MCF 10A (cell line): ENCODE measurements at regions not wholly inside any gene's neighbourhood (a gene's known extent, or its start where the extent isn't known, plus 50 kb on each side); places are given as distances from the start of the nearest gene placed in this dataset.

Source experiments
- BruUV-seq: library from RNA; stranded (reverse); fragments of 400-500 nt; replicated peaks from 2 replicates; lab custom pipeline; 2021; lab: Mats Ljungman, UMichigan
- CTCF ChIA-PET: fragments of 300-600 bp; sonication (Branson Sonifier 250); formaldehyde crosslinking; extraction: SDS; loops from one replicate; lab custom pipeline; 2021; ENCODE audit warnings: antibody characterized with exemption, inconsistent platforms; lab: Yijun Ruan, JAX
- POLR2A ChIA-PET: fragments of 300-600, 350-650 bp; sonication (Branson Sonifier 250); formaldehyde crosslinking; extraction: SDS; loops from one replicate; lab custom pipeline; 2020; ENCODE audit warnings: antibody characterized with exemption, inconsistent platforms; lab: Yijun Ruan, JAX
- DNase-seq: peaks from one replicate; pipeline ENCODE4 v3.0.0-alpha.2; 2018; ENCODE audit not compliant: unreplicated experiment
- H3K27ac Mint-ChIP-seq: one replicate; pipeline ENCODE4 v1.8.0; 2022; ENCODE audit warnings: mild to moderate bottlenecking, low read depth, mixed read lengths; ENCODE audit not compliant: unreplicated experiment
- H3K27me3 Mint-ChIP-seq: one replicate; pipeline ENCODE4 v1.8.0; 2022; ENCODE audit warnings: mixed read lengths; ENCODE audit not compliant: insufficient read depth, unreplicated experiment
- H3K36me3 Mint-ChIP-seq: one replicate; pipeline ENCODE4 v1.8.0; 2022; ENCODE audit warnings: mild to moderate bottlenecking, moderate library complexity, mixed read lengths; ENCODE audit not compliant: insufficient read depth, unreplicated experiment
- H3K4me1 Mint-ChIP-seq: one replicate; pipeline ENCODE4 v1.8.0; 2022; ENCODE audit warnings: mixed read lengths; ENCODE audit not compliant: insufficient read depth, unreplicated experiment
- H3K4me3 Mint-ChIP-seq: one replicate; pipeline ENCODE4 v1.8.0; 2022; ENCODE audit warnings: mild to moderate bottlenecking, moderate library complexity, mixed read lengths; ENCODE audit not compliant: unreplicated experiment
- H3K9me3 Mint-ChIP-seq: one replicate; pipeline ENCODE4 v1.8.0; 2022; ENCODE audit warnings: mixed read lengths; ENCODE audit not compliant: unreplicated experiment
- CTCF ChIP-seq: fragments of 200-600 bp; IDR thresholded peaks from one replicate; pipeline ENCODE4 v1.8.0; 2022; ENCODE audit warnings: antibody characterized with exemption, mild to moderate bottlenecking; ENCODE audit not compliant: unreplicated experiment
- intact Hi-C: fragments of 100-400 bp; cut with micrococcal nuclease; formaldehyde crosslinking; loops from 2 replicates; pipeline ENCODE4 v1.14.1; 2022

- no peaks in the 10 kb centered on the region for H3K9me3 Mint-ChIP-seq
- H3K27ac Mint-ChIP-seq: no peak overlapping the region
- no peak overlapping the region for H3K4me3 Mint-ChIP-seq
- intact Hi-C loops: no loop called here
- DNase-seq: no peak
- no peak for TF ChIP-seq CTCF
- ChIA-PET CTCF (no interaction called here), POLR2A (interaction anchor here (0.6 to 1.3 kb wide), 2 partner anchors 17 to 91 kb away, joined by 3 to 4 read pairs; no protein-coding TSS in a partner anchor)
- no peaks in the 10 kb centered on the region for H3K27me3 Mint-ChIP-seq
- peaks cover 26% of the 10 kb centered on the region for H3K4me1 Mint-ChIP-seq
- no TSS peak for BruUV-seq
- H3K36me3 Mint-ChIP-seq: no peaks in the 10 kb centered on the region
Measured at GRCh38 chr6:84524636-84525035, 239.8 kb downstream of the TBX18 start.

GRCh38 chr6:84522135-84522549 lies 242.3 kb downstream of the TBX18 start:
- no peaks in the 10 kb centered on the region for H3K36me3 Mint-ChIP-seq
- CTCF ChIA-PET: no interaction called here
- POLR2A ChIA-PET: no interaction called here
- no peaks in the 10 kb centered on the region for H3K27me3 Mint-ChIP-seq
- no peak for TF ChIP-seq CTCF
- peak overlapping the region; percentile 2 for H3K27ac Mint-ChIP-seq
- H3K4me1 Mint-ChIP-seq: peaks cover 26% of the 10 kb centered on the region
- peak; percentile 88 for DNase-seq
- BruUV-seq: no TSS peak
- H3K4me3 Mint-ChIP-seq: no peak overlapping the region
- no peaks in the 10 kb centered on the region for H3K9me3 Mint-ChIP-seq
- intact Hi-C loops: no loop called here

- Mint-ChIP-seq H3K36me3 (no peaks in the 10 kb centered on the region), H3K27me3 (no peaks in the 10 kb centered on the region), H3K4me1 (peaks cover 26% of the 10 kb centered on the region), H3K9me3 (no peaks in the 10 kb centered on the region), H3K27ac (peak overlapping the region; percentile 59), H3K4me3 (no peak overlapping the region)
- ChIA-PET POLR2A (no interaction called here), CTCF (no interaction called here)
- no peak for TF ChIP-seq CTCF
- intact Hi-C loops: no loop called here
- no TSS peak for BruUV-seq
- no peak for DNase-seq
Measured at GRCh38 chr6:84521511-84521910, 242.9 kb downstream of the TBX18 start.

- CTCF ChIA-PET: no interaction called here
- DNase-seq: no peak
Measured at GRCh38 chr6:84517741-84518530, 246.5 kb downstream of the TBX18 start.

More at GRCh38 chr6:84517741-84518530, 246.5 kb downstream of the TBX18 start:
- H3K27ac Mint-ChIP-seq: no peak overlapping the region
- H3K9me3 Mint-ChIP-seq: no peaks in the 10 kb centered on the region
- BruUV-seq: no TSS peak
- H3K27me3 Mint-ChIP-seq: no peaks in the 10 kb centered on the region
- H3K4me3 Mint-ChIP-seq: no peak overlapping the region
- TF ChIP-seq CTCF: no peak
- H3K4me1 Mint-ChIP-seq: peaks cover 18% of the 10 kb centered on the region
- intact Hi-C loops: no loop called here
- H3K36me3 Mint-ChIP-seq: no peaks in the 10 kb centered on the region
- POLR2A ChIA-PET: interaction anchor here (0.6 kb wide), 1 partner anchor 550 kb away, joined by 3 read pairs; no protein-coding TSS in a partner anchor
